ENCODE measurements at regions not wholly inside any gene's neighbourhood (a gene's known extent, or its start where the extent isn't known, plus 50 kb on each side); places are given as distances from the start of the nearest gene placed in this dataset.
A peak's percentile ranks its signal among the peaks of the same experiment; 100 is the strongest.
"Not testable (repeated sequence)": the region's sequence is repeated elsewhere in the genome, so short reads cannot be mapped to it uniquely, and the experiment has no call there.

- peak; percentile 0 to 3 for DNase-seq
Measured at GRCh38 chrX:2561456-2561855, 60.7 kb upstream of the DHRSX start.

GRCh38 chrX:2559124-2559523 is 58.3 kb upstream of the DHRSX start:
- no peak for DNase-seq

- DNase-seq = no peak
Measured at GRCh38 chrX:2554891-2555290, 54.1 kb upstream of the DHRSX start.

GRCh38 chrX:2554066-2554465 is 53.3 kb upstream of the DHRSX start:
- not testable (repeated sequence) for DNase-seq

GRCh38 chrX:2552621-2553201 is 51.9 kb upstream of the DHRSX start:
- DNase-seq = no peak

GRCh38 chrX:2550328-2551020 is 49.7 kb upstream of the DHRSX start:
- DNase-seq = no peak
